Fibroblast of skin of abdomen (primary cell): ENCODE measurements at regions not wholly inside any gene's neighbourhood (a gene's known extent, or its start where the extent isn't known, plus 50 kb on each side); places are given as distances from the start of the nearest gene placed in this dataset.
"Not testable (repeated sequence)": the region's sequence is repeated elsewhere in the genome, so short reads cannot be mapped to it uniquely, and the experiment has no call there.

Source experiments
- DNase-seq: peaks from one replicate; pipeline ENCODE4 v3.0.0-alpha.2; 2013

DNA sequence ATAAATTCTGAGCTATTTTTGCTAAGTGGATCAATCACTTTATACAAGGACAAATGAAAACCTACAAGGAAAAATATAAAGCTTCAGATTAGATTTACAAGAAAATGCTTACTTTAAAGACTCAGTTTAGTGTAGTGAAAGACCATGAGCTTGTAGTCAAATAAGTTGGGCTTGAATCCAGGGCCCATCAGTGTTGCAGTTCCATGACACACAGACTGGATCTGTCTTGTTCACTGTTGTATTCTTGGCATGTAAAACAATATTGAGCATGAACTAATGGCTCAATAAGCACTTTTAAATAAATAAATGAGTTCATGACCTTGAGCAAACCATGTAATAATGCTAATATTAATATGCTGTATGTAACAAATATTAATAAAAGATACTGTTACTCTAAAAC lies 164.6 kb upstream of the KCND2 start:
- no peak for DNase-seq

DNA sequence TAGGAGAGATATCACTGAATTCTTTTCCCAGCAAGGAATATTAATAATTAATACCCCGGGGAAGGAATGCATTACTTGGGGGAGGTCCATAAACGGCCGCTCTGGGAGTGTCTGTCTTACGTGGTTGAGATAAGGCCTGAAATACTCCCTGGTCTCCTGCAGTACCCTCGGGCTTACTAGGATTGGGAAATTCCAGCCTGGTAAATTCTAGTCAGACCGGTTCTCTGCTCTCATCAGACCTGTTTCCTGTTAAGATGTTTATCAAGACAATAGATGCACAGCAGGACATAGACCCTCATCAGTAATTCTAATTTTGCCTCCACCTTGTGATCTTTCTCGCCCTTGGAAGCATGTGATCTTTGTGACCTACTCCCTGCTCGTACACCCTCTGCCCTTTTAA lies 162.8 kb upstream of the KCND2 start:
- no peak for DNase-seq

GRCh38 chr7:120114626-120115025 lies 158.3 kb upstream of the KCND2 start:
- no peak for DNase-seq

DNA sequence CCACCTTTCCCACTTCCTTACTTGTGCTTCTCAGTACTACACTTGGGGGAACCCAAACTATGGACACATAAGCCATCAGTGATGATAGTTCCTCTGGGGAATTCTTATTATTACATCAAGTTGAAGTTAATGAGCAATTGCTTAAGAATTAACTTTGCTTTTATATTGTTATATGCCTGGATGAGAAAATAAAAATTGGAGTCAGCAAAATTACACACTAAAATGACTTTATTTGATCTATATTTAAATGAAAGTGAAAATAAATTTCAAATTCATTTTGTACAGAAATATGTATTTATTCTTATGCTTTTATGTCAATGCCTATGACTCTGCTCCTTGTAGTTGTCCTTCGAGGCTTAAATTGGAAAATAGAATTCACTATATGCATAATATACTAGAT lies 149.4 kb upstream of the KCND2 start:
- no peak for DNase-seq

GRCh38 chr7:120131096-120131839 lies 141.7 kb upstream of the KCND2 start:
- DNase-seq: no peak

DNA sequence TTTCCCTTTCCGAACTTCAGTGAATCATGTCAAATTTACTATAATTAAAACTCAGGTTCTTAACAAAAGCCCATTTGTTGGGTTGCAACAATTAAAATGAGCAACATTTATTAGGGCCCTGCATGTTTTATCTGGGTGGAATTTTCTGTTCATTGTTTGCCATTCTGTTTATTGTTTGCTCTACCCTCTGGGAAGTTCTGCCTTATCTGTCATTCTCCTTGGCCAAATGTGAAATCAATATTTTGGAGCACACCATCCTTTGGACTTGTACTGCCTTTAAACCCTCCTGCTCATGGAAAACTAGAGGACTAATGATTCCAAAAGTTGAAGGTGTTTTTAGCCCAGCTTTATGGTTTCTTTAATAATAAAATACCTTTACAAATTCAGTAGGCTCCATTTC lies 134.5 kb upstream of the KCND2 start:
- DNase-seq: no peak

GRCh38 chr7:120156476-120156875 lies 116.5 kb upstream of the KCND2 start:
- no peak for DNase-seq

- DNase-seq: no peak
Measured at GRCh38 chr7:120160166-120160565, 112.8 kb upstream of the KCND2 start.

- DNase-seq: no peak
Measured at GRCh38 chr7:120163449-120163848, 109.5 kb upstream of the KCND2 start.

GRCh38 chr7:120165227-120165626 lies 107.7 kb upstream of the KCND2 start:
- peak; percentile 10 for DNase-seq

- DNase-seq: peak; percentile 60
Measured at GRCh38 chr7:120168066-120168465, 104.9 kb upstream of the KCND2 start.

- peak; percentile 36 for DNase-seq
Measured at GRCh38 chr7:120169996-120170783, 102.8 kb upstream of the KCND2 start.

DNA sequence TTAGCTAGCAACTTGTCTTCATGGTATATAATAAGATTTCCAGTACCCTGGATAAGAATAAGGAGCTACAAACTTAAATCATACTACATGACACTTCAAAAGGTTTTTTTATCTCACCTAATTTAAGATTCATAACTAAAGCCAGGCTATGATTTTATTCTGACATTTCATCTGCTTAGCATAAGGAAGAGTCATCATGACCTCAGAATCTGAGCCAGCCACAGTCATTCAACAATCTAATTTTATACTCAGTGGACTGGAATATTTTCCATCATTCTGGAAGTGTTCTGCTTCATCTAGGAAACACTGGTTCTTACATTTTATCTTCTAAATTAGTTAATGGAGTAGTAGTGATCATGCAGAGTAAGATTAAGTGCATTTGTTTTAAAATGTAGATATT lies 102.1 kb upstream of the KCND2 start:
- DNase-seq: peak; percentile 31

- DNase-seq: no peak
Measured at GRCh38 chr7:120171406-120171805, 101.6 kb upstream of the KCND2 start.

- DNase-seq: no peak
Measured at GRCh38 chr7:120180221-120180620, 92.8 kb upstream of the KCND2 start.

GRCh38 chr7:120181499-120181898 lies 91.5 kb upstream of the KCND2 start:
- no peak for DNase-seq

- no peak for DNase-seq
Measured at GRCh38 chr7:120184866-120185265, 88.1 kb upstream of the KCND2 start.

DNA sequence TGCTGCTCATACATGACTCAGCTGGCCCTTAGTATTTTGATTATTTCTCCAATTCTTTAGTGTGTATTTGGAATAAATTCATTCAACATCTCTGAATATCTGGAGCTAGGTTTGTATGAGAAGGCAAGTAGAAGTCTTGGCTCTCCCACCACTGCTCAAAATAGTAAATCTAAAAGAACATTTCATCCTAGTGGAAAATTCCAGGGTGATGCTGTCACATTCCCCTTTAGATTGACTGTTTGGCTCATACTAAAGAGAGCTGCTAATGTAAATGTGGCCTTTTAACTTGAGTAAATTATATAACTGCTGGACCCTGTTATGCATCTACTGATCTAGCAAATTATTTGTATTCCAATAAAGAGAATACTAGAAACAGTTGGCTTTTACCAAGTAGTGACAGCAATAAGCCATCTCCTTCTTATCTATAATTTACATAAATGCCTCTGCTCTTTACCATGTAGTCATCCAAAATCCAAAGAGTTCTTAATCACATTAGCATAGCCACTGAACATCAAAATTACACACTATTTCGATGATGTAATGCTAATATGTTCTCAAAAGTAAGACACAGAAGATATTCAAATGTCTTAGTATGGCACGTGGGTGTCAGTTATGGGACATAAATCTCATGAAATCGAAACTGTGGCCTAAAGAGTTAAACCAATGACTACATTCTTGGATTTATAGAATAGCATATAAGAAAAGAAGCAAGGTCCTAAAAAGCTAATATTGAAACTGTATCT lies 86.9 kb upstream of the KCND2 start:
- peak; percentile 27 for DNase-seq

- no peak for DNase-seq
Measured at GRCh38 chr7:120186688-120187087, 86.3 kb upstream of the KCND2 start.

DNA sequence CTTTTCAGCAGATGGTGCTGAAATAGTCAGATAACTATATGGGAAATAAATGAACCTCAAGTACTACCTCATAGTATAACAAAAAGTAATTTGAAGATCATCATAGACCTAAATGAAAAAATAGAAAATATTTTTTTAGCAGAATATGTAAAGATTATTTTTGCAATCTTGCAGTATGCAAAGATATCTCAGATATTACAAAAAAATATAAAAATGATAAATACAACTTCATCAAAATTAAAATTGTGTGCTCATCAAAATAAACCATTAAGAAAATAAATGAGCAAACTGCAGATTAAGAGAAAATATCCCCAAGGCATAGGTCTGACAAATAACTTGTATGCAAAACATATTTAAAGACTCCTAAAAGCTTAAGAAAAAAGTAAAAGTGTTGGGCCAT lies 83.4 kb upstream of the KCND2 start:
- no peak for DNase-seq

DNA sequence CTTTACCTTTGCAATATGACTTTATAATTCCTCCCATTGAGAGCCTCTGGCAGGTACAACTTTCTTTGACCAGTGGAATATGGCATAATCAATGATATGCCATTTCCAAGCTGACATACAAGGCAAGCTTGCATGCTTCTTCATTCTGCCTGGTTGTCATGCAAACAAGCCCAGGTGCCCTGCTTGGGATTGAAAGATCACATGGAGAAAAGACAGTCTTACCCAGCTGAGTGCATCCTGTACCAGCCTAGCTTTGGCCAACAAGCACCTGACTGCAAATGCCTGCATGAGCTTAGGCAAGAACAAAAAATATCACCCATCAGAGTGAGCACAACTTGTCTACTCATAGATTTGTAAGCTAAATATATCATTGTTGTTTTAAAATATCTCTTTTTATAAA lies 82.9 kb upstream of the KCND2 start:
- no peak for DNase-seq

GRCh38 chr7:120190566-120190965 lies 82.4 kb upstream of the KCND2 start:
- no peak for DNase-seq

DNA sequence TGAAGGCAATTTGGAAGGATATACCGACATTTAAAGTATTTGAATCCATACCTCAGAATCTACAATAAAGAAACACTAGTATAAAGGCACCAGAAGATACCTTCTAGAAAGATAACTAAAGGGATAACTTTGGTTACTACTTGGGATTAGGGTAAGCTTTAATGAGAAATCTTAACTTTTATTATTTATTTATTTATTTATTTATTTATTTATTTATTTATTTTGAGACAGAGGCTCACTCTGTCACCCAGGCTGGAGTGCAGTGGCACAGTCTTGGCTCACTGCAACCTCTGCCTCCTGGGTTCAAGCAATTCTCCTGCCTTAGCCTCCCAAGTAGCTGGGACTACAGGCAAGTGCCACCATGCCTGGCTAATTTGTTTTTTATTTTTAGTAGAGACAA lies 81.6 kb upstream of the KCND2 start:
- DNase-seq: not testable (repeated sequence)

- no peak for DNase-seq
Measured at GRCh38 chr7:120201290-120201689, 71.7 kb upstream of the KCND2 start.
